ENCODE measurements at regions not wholly inside any gene's neighbourhood (a gene's known extent, or its start where the extent isn't known, plus 50 kb on each side); places are given as distances from the start of the nearest gene placed in this dataset.
"Not testable (repeated sequence)": the region's sequence is repeated elsewhere in the genome, so short reads cannot be mapped to it uniquely, and the experiment has no call there.

DNA sequence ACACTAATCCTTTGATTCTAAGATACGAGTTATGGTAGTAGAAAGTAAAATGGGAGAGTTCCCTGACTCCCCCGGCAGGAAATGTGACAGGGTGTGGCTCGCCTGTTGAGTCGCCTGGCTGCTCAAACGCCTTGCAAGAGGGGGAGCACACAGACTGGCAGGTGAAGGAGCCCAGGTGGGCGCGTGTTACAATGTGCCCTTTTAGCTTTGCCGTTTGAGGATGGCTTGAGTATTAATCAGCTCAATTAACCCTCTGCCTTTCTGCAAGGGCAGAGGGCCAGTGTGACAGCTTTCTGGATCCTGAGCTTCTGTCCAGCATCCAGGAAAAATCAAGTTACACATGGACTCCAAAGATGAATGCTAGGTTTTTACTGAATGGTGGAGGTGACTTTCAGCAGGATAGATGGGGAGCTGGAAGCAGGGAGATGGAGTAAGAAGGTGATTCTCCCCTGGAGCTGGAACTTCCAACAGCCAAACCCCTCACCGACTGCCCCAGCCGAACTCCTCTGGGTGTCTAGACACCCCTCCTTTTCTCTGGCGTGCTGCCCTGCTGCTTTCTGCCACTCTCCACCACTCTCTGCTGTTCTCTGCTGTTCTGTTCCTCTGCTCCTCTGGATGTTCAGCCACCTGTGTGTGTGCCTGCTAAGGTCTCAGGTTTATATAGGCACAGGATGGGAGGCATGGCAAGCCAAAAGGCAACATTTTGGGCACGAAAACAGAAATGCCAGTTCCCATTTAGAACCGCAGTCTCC is 548.8 kb upstream of the KCND2 start:
- no peak for ATAC-seq
- no peaks in the 10 kb centered on the region for H3K27me3 ChIP-seq
- WGBS, 2 donors = 77% methylated on average over 13 of the region's 13 CpGs
- H3K9me3 ChIP-seq = no peaks in the 10 kb centered on the region
- no peaks in the 10 kb centered on the region for H3K36me3 ChIP-seq
- intact Hi-C loops (cut with DNase I) = no loop called here
- no peak for DNase-seq
- no peaks in the 10 kb centered on the region for H3K4me1 ChIP-seq
- no peak for TF ChIP-seq CTCF (IDR thresholded peaks at IDR 0.05)
- H3K4me3 ChIP-seq = no peak overlapping the region
- H3K27ac ChIP-seq = no peak overlapping the region

GRCh38 chr7:119733127-119733879 is 539.7 kb upstream of the KCND2 start:
- intact Hi-C loops (cut with DNase I) = no loop called here
- no peak for ATAC-seq
- Histone ChIP-seq H3K9me3 (peaks cover 0 to 5% (median 0%) of the 10 kb centered on the region in 11 donors), H3K36me3 (no peaks in the 10 kb centered on the region), H3K4me1 (no peaks in the 10 kb centered on the region), H3K4me3 (no peak overlapping the region), H3K27me3 (no peaks in the 10 kb centered on the region), H3K27ac (no peak overlapping the region)
- WGBS, 2 donors = 58 to 69% methylated on average over 4 of the region's 4 CpGs
- no peak for DNase-seq
- TF ChIP-seq CTCF (IDR thresholded peaks at IDR 0.05) = no peak

GRCh38 chr7:119737390-119737789 is 535.6 kb upstream of the KCND2 start:
- no peak for TF ChIP-seq CTCF (IDR thresholded peaks at IDR 0.05)
- DNase-seq = no peak
- intact Hi-C loops (cut with DNase I) = no loop called here
- H3K4me3 ChIP-seq = no peak overlapping the region
- H3K27ac ChIP-seq = no peak overlapping the region
- no peaks in the 10 kb centered on the region for H3K36me3 ChIP-seq
- H3K4me1 ChIP-seq = no peaks in the 10 kb centered on the region
- peaks cover 0 to 5% (median 0%) of the 10 kb centered on the region in 11 donors for H3K9me3 ChIP-seq
- no peaks in the 10 kb centered on the region for H3K27me3 ChIP-seq
- ATAC-seq = no peak

DNA sequence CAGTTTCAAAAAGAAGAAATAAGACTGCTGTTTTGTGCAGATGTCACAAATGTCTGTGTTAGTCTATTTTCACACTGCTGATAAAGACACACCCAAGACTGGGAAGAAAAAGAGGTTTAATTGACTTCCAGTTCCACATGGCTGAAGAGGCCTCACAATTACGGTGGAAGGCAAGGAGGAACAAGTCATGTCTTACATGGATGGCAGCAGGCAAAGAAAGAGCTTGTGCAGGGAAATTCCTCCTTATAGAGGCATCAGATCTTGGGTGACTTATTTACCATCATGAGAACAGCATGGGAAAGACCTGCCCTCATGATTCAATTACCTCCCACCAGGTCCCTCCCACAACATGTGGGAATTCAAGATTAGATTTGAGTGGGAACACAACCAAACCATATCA is 527.7 kb upstream of the KCND2 start:
- DNase-seq; ATAC-seq; H3K27ac ChIP-seq; intact Hi-C loops (cut with DNase I); H3K4me1 ChIP-seq; H3K27me3 ChIP-seq; H3K4me3 ChIP-seq; H3K36me3 ChIP-seq; H3K9me3 ChIP-seq: not testable (repeated sequence)
- WGBS, 2 donors = 73 to 93% methylated on average over 1 of the region's 1 CpG

Measured in heart right ventricle (tissue), 16 donors.